DND-41 (cell line): ENCODE measurements at regions not wholly inside any gene's neighbourhood (a gene's known extent, or its start where the extent isn't known, plus 50 kb on each side); places are given as distances from the start of the nearest gene placed in this dataset.

Experiments
- ATAC-seq: fragments of 200-7000 bp; cut with Tn5 transposase; 3 replicates; pipeline ENCODE4 v1.9.1; 2021; ENCODE audit warnings: low read depth; ENCODE audit not compliant: insufficient read depth
- DNase-seq: peaks from one replicate; pipeline ENCODE4 v3.0.0-alpha.2; 2020
- H2AFZ ChIP-seq: 2 replicates; pipeline ENCODE4 v1.6.0; 2012; ENCODE audit warnings: low read depth, low read length
- H3K27ac ChIP-seq: 2 replicates; pipeline ENCODE4 v1.5.1; 2012; ENCODE audit warnings: low read length, inconsistent platforms
- H3K27me3 ChIP-seq: fragments of 200-600 bp; sonication (generic); 2 replicates; pipeline ENCODE4 v1.6.0; 2012; ENCODE audit warnings: low read length, mild to moderate bottlenecking, inconsistent platforms; ENCODE audit not compliant: insufficient read depth, poor library complexity
- H3K36me3 ChIP-seq: 2 replicates; pipeline ENCODE4 v1.5.1; 2012; ENCODE audit warnings: low read length, inconsistent platforms; ENCODE audit not compliant: insufficient read depth
- H3K4me1 ChIP-seq: 2 replicates; pipeline ENCODE4 v1.5.1; 2012; ENCODE audit warnings: mild to moderate bottlenecking, low read length; ENCODE audit not compliant: insufficient read depth
- H3K4me2 ChIP-seq: 2 replicates; pipeline ENCODE4 v1.6.0; 2012; ENCODE audit warnings: mild to moderate bottlenecking, moderate library complexity, low read length, inconsistent platforms; ENCODE audit not compliant: insufficient read depth
- H3K4me3 ChIP-seq, 2 experiments: fragments of 200-600 bp in 1 of 2; shearing (Covaris generic) in 1 of 2; 2 replicates each; pipeline ENCODE4 v1.5.1; 2012 to 2016; ENCODE audit warnings: inconsistent platforms in 2 of 2, low read length in 2 of 2, mild to moderate bottlenecking in 2 of 2, low read depth in 1 of 2, moderate library complexity in 1 of 2
- H3K79me2 ChIP-seq: 2 replicates; pipeline ENCODE4 v1.6.0; 2012; ENCODE audit warnings: low read length, inconsistent platforms; ENCODE audit not compliant: insufficient read depth
- H3K9ac ChIP-seq: 2 replicates; pipeline ENCODE4 v1.6.0; 2012; ENCODE audit warnings: low read depth, mild to moderate bottlenecking, inconsistent platforms, low read length, moderate library complexity
- H3K9me3 ChIP-seq: 2 replicates; pipeline ENCODE4 v1.5.1; 2012; ENCODE audit warnings: low read length, moderate library complexity, mild to moderate bottlenecking, inconsistent platforms; ENCODE audit not compliant: insufficient read depth, severe bottlenecking
- H4K20me1 ChIP-seq: 2 replicates; pipeline ENCODE4 v1.6.0; 2012; ENCODE audit warnings: low read length; ENCODE audit not compliant: insufficient read depth
- EZH2 ChIP-seq: IDR thresholded peaks from 3 replicates; pipeline ENCODE4 v1.6.1; 2012; ENCODE audit warnings: borderline replicate concordance, low read depth, mild to moderate bottlenecking, moderate library complexity, low read length, inconsistent platforms; ENCODE audit not compliant: severe bottlenecking
- TF ChIP-seq, protein P1 (sequence below): IDR thresholded peaks from 2 replicates; pipeline ENCODE4 v1.5.1; 2012; ENCODE audit warnings: borderline replicate concordance, low read length, moderate library complexity, mild to moderate bottlenecking; ENCODE audit not compliant: poor library complexity, severe bottlenecking; ENCODE audit errors: extremely low read depth

DNA sequence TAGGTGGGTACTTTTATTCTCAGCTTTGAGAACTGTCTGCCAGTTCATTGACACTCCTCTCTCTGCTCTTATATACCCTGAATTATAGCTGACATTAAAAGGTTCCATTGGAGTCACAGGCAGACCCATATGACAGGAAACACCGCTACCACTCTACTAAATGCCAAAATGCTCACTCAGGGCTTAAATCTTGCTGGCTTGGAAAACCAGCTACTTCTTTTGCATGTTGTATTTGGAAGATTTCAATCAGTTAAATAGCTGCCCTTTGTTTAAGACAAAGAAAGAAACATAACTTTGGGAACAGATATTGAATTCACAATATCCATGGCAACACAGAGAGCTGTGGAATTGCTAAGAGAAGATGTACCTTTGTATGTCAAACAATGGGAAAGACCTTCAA is 876.5 kb downstream of the USP25 start:
- no peak overlapping the region for H3K27ac ChIP-seq
- no peaks in the 10 kb centered on the region for H4K20me1 ChIP-seq
- ATAC-seq (no peak), DNase-seq (no peak)
- H2AFZ ChIP-seq: no peak overlapping the region
- no peaks in the 10 kb centered on the region for H3K27me3 ChIP-seq
- no peaks in the 10 kb centered on the region for H3K79me2 ChIP-seq
- H3K4me3 ChIP-seq: no peak overlapping the region
- no peaks in the 10 kb centered on the region for H3K4me1 ChIP-seq
- no peaks in the 10 kb centered on the region for H3K9me3 ChIP-seq
- no peak overlapping the region for H3K4me2 ChIP-seq
- no peak overlapping the region for H3K9ac ChIP-seq
- TF ChIP-seq EZH2: no peak
- TF ChIP-seq, protein P1, sequence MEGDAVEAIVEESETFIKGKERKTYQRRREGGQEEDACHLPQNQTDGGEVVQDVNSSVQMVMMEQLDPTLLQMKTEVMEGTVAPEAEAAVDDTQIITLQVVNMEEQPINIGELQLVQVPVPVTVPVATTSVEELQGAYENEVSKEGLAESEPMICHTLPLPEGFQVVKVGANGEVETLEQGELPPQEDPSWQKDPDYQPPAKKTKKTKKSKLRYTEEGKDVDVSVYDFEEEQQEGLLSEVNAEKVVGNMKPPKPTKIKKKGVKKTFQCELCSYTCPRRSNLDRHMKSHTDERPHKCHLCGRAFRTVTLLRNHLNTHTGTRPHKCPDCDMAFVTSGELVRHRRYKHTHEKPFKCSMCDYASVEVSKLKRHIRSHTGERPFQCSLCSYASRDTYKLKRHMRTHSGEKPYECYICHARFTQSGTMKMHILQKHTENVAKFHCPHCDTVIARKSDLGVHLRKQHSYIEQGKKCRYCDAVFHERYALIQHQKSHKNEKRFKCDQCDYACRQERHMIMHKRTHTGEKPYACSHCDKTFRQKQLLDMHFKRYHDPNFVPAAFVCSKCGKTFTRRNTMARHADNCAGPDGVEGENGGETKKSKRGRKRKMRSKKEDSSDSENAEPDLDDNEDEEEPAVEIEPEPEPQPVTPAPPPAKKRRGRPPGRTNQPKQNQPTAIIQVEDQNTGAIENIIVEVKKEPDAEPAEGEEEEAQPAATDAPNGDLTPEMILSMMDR: no peak
- H3K36me3 ChIP-seq: no peaks in the 10 kb centered on the region

GRCh38 chr21:16608209-16608830 is 878.5 kb downstream of the USP25 start:
- no peak for TF ChIP-seq EZH2
- TF ChIP-seq, protein P1: peak; percentile 5
- DNase-seq (no peak), ATAC-seq (no peak)
- Histone ChIP-seq H3K79me2 (no peaks in the 10 kb centered on the region), H4K20me1 (no peaks in the 10 kb centered on the region), H2AFZ (no peak overlapping the region), H3K27ac (no peak overlapping the region), H3K9ac (no peak overlapping the region), H3K4me1 (no peaks in the 10 kb centered on the region), H3K9me3 (no peaks in the 10 kb centered on the region), H3K27me3 (no peaks in the 10 kb centered on the region), H3K4me3 (no peak overlapping the region), H3K4me2 (no peak overlapping the region), H3K36me3 (no peaks in the 10 kb centered on the region)

DNA sequence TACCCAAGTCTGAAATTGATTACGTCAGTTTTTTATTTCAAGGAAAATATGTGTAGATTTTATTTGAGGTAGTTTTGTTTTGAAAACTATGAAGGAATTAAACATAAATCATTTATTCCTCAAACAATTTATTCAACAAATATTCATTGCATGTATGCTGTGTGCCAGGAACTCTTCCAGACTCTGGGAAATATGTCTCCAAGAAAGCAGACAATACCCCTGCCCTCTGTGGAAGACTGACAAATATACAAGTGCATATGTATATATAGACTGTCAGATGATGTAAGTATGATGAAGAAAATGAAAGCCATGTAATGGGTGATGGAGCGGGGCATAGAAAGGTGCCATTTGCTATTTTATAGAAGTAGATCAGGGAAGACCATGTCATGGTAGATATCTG is 889.5 kb downstream of the USP25 start:
- no peak overlapping the region for H3K4me2 ChIP-seq
- no peak for TF ChIP-seq EZH2
- TF ChIP-seq, protein P1: no peak
- H4K20me1 ChIP-seq: no peaks in the 10 kb centered on the region
- H3K79me2 ChIP-seq: no peaks in the 10 kb centered on the region
- H3K4me3 ChIP-seq: no peak overlapping the region
- H3K27ac ChIP-seq: no peak overlapping the region
- H3K36me3 ChIP-seq: no peaks in the 10 kb centered on the region
- no peak overlapping the region for H3K9ac ChIP-seq
- no peaks in the 10 kb centered on the region for H3K27me3 ChIP-seq
- ATAC-seq: no peak
- H2AFZ ChIP-seq: no peak overlapping the region
- no peaks in the 10 kb centered on the region for H3K4me1 ChIP-seq
- no peaks in the 10 kb centered on the region for H3K9me3 ChIP-seq
- DNase-seq: no peak

- no peak for ATAC-seq
Measured at GRCh38 chr21:16620786-16621320, 891.1 kb downstream of the USP25 start.

More at GRCh38 chr21:16620786-16621320, 891.1 kb downstream of the USP25 start:
- H3K9ac ChIP-seq: no peak overlapping the region
- no peak for DNase-seq
- H2AFZ ChIP-seq: no peak overlapping the region
- H3K9me3 ChIP-seq: no peaks in the 10 kb centered on the region
- no peak overlapping the region for H3K27ac ChIP-seq
- H3K27me3 ChIP-seq: no peaks in the 10 kb centered on the region
- H3K79me2 ChIP-seq: no peaks in the 10 kb centered on the region
- no peaks in the 10 kb centered on the region for H3K36me3 ChIP-seq
- TF ChIP-seq EZH2: no peak
- H3K4me3 ChIP-seq: no peak overlapping the region
- no peaks in the 10 kb centered on the region for H3K4me1 ChIP-seq
- no peak overlapping the region for H3K4me2 ChIP-seq
- H4K20me1 ChIP-seq: no peaks in the 10 kb centered on the region
